SU-DHL-6 (cell line): ENCODE measurements at regions not wholly inside any gene's neighbourhood (a gene's known extent, or its start where the extent isn't known, plus 50 kb on each side); places are given as distances from the start of the nearest gene placed in this dataset.

Experiments used
- CTCF ChIP-seq: fragments of 200-600 bp; sonication (generic); IDR thresholded peaks from one replicate; pipeline ENCODE4 v1.5.1; 2017; ENCODE audit warnings: antibody characterized with exemption, mild to moderate bottlenecking, low read length, moderate library complexity; ENCODE audit not compliant: insufficient read depth, poor library complexity, severe bottlenecking
- EZH2phosphoT487 ChIP-seq: fragments of 200-600 bp; sonication (generic), shearing (Covaris generic); conservative IDR thresholded peaks from 2 replicates; pipeline ENCODE4 v1.6.1; 2018; ENCODE audit warnings: mild to moderate bottlenecking, antibody characterized with exemption, low read length, moderate library complexity, mixed read lengths

GRCh38 chr7:25815711-25816110 lies 336.3 kb upstream of the NFE2L3 start:
- no peak for TF ChIP-seq CTCF
- TF ChIP-seq EZH2phosphoT487, result no peak
